ENCODE measurements at regions not wholly inside any gene's neighbourhood (a gene's known extent, or its start where the extent isn't known, plus 50 kb on each side); places are given as distances from the start of the nearest gene placed in this dataset.

- no peak for ATAC-seq
- TF ChIP-seq ZNF8 (CRISPR knock-in tag; IDR thresholded peaks at IDR 0.05) (no peak), ISL1 (CRISPR knock-in tag; IDR thresholded peaks at IDR 0.05) (peak; percentile 41; the same call in 1 of the 2 replicates), ZNF70 (CRISPR knock-in tag; IDR thresholded peaks at IDR 0.05) (peak; percentile 91)
Measured at GRCh38 chr4:125847518-125847917, 532.8 kb downstream of the FAT4 start.

GRCh38 chr4:125849869-125850268 lies 535.1 kb downstream of the FAT4 start:
- ATAC-seq: peak; percentile 94
- 0 out of 2 replicates have a peak, but pooled peaks have one; percentile 57 for TF ChIP-seq TOX (CRISPR knock-in tag; IDR thresholded peaks at IDR 0.05; ENCODE audit: borderline replicate concordance)
- TF ChIP-seq TSHZ2 (CRISPR knock-in tag; IDR thresholded peaks at IDR 0.05): no peak
- peak; percentile 64; the same call in 1 of the 2 replicates for TF ChIP-seq ISL1 (CRISPR knock-in tag; IDR thresholded peaks at IDR 0.05)

GRCh38 chr4:125891597-125892258 lies 577.0 kb downstream of the FAT4 start:
- ATAC-seq: peak; percentile 92
- TF ChIP-seq BACH2 (CRISPR knock-in tag; IDR thresholded peaks at IDR 0.05; ENCODE audit: borderline replicate concordance) (no peak), ISL1 (CRISPR knock-in tag; IDR thresholded peaks at IDR 0.05) (peak; percentile 75), ZC3H10 (CRISPR knock-in tag; IDR thresholded peaks at IDR 0.05) (peak; percentile 60; the same call in 1 of the 2 replicates)

- ATAC-seq: no peak
- TF ChIP-seq CSRNP3 (CRISPR knock-in tag; IDR thresholded peaks at IDR 0.05) (no peak), ZFP3 (CRISPR knock-in tag; IDR thresholded peaks at IDR 0.05) (no peak)
Measured at GRCh38 chr4:125904802-125905201, 590.0 kb downstream of the FAT4 start.

- TF ChIP-seq ZC3H10 (CRISPR knock-in tag; IDR thresholded peaks at IDR 0.05) (no peak), POU6F1 (CRISPR knock-in tag; IDR thresholded peaks at IDR 0.05; ENCODE audit: borderline replicate concordance, low read depth) (no peak), BACH2 (CRISPR knock-in tag; IDR thresholded peaks at IDR 0.05; ENCODE audit: borderline replicate concordance) (no peak), TSHZ2 (CRISPR knock-in tag; IDR thresholded peaks at IDR 0.05) (no peak), CSRNP3 (CRISPR knock-in tag; IDR thresholded peaks at IDR 0.05) (no peak), OSR1 (CRISPR knock-in tag; IDR thresholded peaks at IDR 0.05) (no peak), PATZ1 (CRISPR knock-in tag; IDR thresholded peaks at IDR 0.05; ENCODE audit: borderline replicate concordance) (no peak), RARB (CRISPR knock-in tag; IDR thresholded peaks at IDR 0.05) (no peak), GLIS3 (CRISPR knock-in tag; IDR thresholded peaks at IDR 0.05) (no peak), ESRRG (CRISPR knock-in tag; IDR thresholded peaks at IDR 0.05) (no peak), ZFP3 (CRISPR knock-in tag; IDR thresholded peaks at IDR 0.05) (no peak), ZNF70 (CRISPR knock-in tag; IDR thresholded peaks at IDR 0.05) (no peak), SNAI2 (CRISPR knock-in tag; IDR thresholded peaks at IDR 0.05) (no peak), TOX (CRISPR knock-in tag; IDR thresholded peaks at IDR 0.05; ENCODE audit: borderline replicate concordance) (no peak), ZFP30 (CRISPR knock-in tag; IDR thresholded peaks at IDR 0.05) (no peak), ISL1 (CRISPR knock-in tag; IDR thresholded peaks at IDR 0.05) (no peak), CREB5 (CRISPR knock-in tag; IDR thresholded peaks at IDR 0.05; ENCODE audit: low read depth) (no peak), CSDC2 (CRISPR knock-in tag; IDR thresholded peaks at IDR 0.05) (no peak), PPARA (CRISPR knock-in tag; IDR thresholded peaks at IDR 0.05; ENCODE audit: borderline replicate concordance) (no peak)
- ATAC-seq: no peak
Measured at GRCh38 chr4:125911058-125911457, 596.3 kb downstream of the FAT4 start.
